ENCODE measurements at regions not wholly inside any gene's neighbourhood (a gene's known extent, or its start where the extent isn't known, plus 50 kb on each side); places are given as distances from the start of the nearest gene placed in this dataset.

GRCh38 chr18:47726550-47726949, 203.9 kb downstream of the SMAD2 start:
- TF ChIP-seq POLR2AphosphoS5 (IDR thresholded peaks at IDR 0.05; ENCODE audit: borderline replicate concordance, low read depth, low read length) = no peak
- no peak for TF ChIP-seq EZH2 (IDR thresholded peaks at IDR 0.05)
- TF ChIP-seq FOXP2 (optimal IDR thresholded peaks at IDR 0.05; ENCODE audit: control extremely low read depth, extremely low read length, insufficient read depth) = no peak
